ENCODE measurements at regions not wholly inside any gene's neighbourhood (a gene's known extent, or its start where the extent isn't known, plus 50 kb on each side); places are given as distances from the start of the nearest gene placed in this dataset.

DNA sequence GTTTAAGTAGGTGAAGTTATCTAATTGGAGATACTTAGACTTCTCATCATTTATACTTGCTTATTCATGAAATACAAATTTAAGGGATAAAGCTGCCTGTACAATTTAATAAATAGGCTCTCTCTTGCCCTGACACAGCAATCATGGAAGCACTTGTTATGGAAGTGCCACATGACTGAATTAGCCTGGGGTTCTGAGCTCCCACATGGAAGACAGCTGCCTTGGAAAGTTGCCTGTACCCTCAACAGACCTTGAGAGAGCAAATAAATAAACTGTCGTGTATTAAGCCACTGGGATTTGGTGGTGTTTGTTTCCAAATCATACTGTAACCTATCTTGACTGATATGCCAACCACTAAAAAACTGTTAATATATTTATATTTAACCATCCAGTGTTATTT is 87.0 kb upstream of the RSPO3 start:
- no peak for DNase-seq
- TF ChIP-seq POLR2A (IDR thresholded peaks at IDR 0.05) = no peak
- TF ChIP-seq, protein P1, sequence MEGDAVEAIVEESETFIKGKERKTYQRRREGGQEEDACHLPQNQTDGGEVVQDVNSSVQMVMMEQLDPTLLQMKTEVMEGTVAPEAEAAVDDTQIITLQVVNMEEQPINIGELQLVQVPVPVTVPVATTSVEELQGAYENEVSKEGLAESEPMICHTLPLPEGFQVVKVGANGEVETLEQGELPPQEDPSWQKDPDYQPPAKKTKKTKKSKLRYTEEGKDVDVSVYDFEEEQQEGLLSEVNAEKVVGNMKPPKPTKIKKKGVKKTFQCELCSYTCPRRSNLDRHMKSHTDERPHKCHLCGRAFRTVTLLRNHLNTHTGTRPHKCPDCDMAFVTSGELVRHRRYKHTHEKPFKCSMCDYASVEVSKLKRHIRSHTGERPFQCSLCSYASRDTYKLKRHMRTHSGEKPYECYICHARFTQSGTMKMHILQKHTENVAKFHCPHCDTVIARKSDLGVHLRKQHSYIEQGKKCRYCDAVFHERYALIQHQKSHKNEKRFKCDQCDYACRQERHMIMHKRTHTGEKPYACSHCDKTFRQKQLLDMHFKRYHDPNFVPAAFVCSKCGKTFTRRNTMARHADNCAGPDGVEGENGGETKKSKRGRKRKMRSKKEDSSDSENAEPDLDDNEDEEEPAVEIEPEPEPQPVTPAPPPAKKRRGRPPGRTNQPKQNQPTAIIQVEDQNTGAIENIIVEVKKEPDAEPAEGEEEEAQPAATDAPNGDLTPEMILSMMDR (IDR thresholded peaks at IDR 0.05) = no peak
- no peak overlapping the region for H3K4me3 ChIP-seq
- H3K27ac ChIP-seq = no peak overlapping the region
- 15 to 19% methylated on average over 1 of the region's 1 CpG for WGBS, 2 donors
- H3K36me3 ChIP-seq = no peaks in the 10 kb centered on the region
- H3K27me3 ChIP-seq = no peaks in the 10 kb centered on the region
- intact Hi-C loops (cut with DNase I) = no loop called here
- H3K9me3 ChIP-seq = no peaks in the 10 kb centered on the region
- H3K4me1 ChIP-seq = no peaks in the 10 kb centered on the region

DNA sequence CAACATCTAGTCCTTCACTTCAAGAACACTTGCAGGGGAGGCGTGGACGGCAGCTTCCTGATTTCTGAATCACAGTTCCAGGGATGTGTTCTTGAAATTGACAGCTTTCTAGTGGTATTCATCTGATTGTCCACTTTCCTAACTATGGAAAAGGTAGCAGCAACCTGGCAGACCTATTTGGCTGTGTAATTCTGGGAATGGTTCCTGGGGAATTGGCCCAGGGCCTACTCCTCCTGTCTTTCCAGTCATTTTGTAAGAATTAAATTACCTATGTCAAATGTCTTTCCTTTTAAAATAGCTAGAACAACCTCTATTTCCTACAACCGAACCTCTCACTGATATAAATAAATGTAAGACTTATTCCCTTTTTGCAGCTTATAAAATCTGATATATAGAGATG is 85.5 kb upstream of the RSPO3 start:
- Histone ChIP-seq H3K27ac (no peak overlapping the region), H3K9me3 (no peaks in the 10 kb centered on the region), H3K36me3 (no peaks in the 10 kb centered on the region), H3K4me3 (no peak overlapping the region), H3K4me1 (no peaks in the 10 kb centered on the region), H3K27me3 (no peaks in the 10 kb centered on the region)
- WGBS, 2 donors = 71 to 75% methylated on average over 3 of the region's 3 CpGs
- intact Hi-C loops (cut with DNase I) = no loop called here
- no peak for DNase-seq
- TF ChIP-seq, protein P1 (IDR thresholded peaks at IDR 0.05) = no peak
- no peak for TF ChIP-seq POLR2A (IDR thresholded peaks at IDR 0.05)

DNA sequence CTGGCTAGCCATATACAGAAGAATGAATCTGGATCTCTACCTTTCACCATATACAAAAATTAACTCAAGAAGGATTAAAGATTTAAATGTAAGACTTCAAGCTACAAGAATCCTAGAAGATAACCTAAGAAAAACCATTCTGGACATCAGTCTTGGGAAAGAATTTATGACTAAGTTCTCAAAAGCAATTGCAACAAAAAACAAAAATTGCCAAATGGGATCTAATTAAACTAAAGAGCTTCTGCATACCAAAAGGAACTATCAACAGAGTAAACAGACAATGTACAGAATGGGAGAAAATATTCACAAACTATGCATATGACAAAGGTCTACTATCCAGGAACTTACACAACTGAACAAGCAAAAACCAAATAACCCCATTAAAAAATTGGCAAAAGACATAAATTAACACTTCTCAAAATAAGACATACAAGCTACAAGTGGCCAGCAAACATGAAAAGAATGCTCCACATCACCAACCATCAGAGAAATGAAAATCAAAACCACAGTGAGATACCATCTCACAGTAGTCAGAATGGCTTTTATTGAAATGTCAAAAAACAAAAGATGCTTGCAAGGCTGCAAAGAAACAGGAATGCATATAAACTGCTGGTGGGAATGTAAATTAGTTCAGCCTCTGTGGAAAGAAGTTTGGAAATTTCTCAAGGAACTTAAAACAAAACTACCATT is 66.8 kb upstream of the RSPO3 start:
- Histone ChIP-seq H3K4me3 (no peak overlapping the region), H3K27ac (no peak overlapping the region), H3K36me3 (no peaks in the 10 kb centered on the region), H3K4me1 (no peaks in the 10 kb centered on the region), H3K9me3 (no peaks in the 10 kb centered on the region), H3K27me3 (no peaks in the 10 kb centered on the region)
- no peak for TF ChIP-seq POLR2A (IDR thresholded peaks at IDR 0.05)
- TF ChIP-seq, protein P1 (IDR thresholded peaks at IDR 0.05) = no peak
- intact Hi-C loops (cut with DNase I) = no loop called here
- no peak for DNase-seq

DNA sequence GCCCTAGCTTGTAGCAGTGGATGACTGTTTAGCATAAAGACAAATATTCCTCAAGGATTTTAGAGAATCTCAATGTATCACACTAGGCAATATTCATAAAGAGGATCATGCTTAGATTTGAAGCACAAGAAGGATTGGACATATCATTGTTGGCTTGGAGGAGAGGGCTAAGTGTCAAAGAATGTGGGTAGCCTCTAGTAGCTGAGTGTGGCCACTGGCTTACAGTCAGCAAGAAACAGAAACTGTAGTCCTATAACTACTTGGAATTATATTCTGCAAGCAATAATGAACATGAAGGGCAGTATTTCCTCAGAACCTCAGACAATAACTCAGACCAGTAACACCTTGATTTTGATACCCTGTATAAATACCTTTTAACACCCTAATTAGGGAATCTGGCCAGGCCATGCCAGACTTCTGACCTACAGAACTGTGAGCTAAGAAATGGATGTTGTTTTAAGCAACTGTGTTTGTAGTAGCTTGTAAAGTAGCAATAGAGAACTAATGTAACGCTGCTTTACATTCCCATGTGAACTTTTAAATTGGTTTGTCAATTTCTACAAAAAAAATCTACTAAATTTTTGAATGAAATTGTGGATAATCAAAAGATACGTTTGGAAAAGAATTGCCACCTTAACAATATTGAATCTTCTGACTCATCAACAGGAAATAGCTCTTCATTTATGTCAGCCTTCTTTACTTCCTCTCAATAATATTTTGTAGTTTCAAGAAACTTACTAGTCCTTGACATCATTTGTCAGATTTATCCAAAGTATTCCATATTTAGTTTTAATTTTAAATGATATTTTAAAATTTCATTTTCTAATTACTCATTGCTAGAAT is 65.2 kb upstream of the RSPO3 start:
- DNase-seq = no peak
- TF ChIP-seq, protein P1 (IDR thresholded peaks at IDR 0.05) = no peak
- TF ChIP-seq POLR2A (IDR thresholded peaks at IDR 0.05) = no peak
- H3K4me3 ChIP-seq = no peak overlapping the region
- no peaks in the 10 kb centered on the region for H3K36me3 ChIP-seq
- no peaks in the 10 kb centered on the region for H3K4me1 ChIP-seq
- no peaks in the 10 kb centered on the region for H3K27me3 ChIP-seq
- 42 to 53% methylated on average over 2 of the region's 2 CpGs for WGBS, 2 donors
- H3K9me3 ChIP-seq = no peaks in the 10 kb centered on the region
- H3K27ac ChIP-seq = no peak overlapping the region
- intact Hi-C loops (cut with DNase I) = no loop called here

DNA sequence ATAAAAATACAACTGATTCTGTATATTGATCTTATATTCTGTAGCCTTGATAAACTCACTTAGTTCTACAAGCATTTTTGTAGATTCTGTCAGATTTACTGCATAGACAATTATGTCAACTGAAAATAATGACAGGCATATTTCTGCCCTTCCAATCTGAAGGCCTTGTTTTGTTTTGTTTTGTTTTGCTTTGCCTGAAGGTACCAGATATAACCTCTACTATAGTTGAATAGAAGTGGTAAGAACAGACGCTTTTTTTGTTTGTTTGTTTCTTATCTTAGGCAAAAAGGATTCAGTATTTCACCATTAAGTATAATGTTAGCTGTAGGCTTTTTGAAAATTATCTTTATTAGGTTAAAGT is 64.6 kb upstream of the RSPO3 start:
- no peaks in the 10 kb centered on the region for H3K27me3 ChIP-seq
- intact Hi-C loops (cut with DNase I) = no loop called here
- no peak overlapping the region for H3K27ac ChIP-seq
- no peaks in the 10 kb centered on the region for H3K9me3 ChIP-seq
- H3K4me1 ChIP-seq = no peaks in the 10 kb centered on the region
- no peak for DNase-seq
- TF ChIP-seq POLR2A (IDR thresholded peaks at IDR 0.05) = no peak
- TF ChIP-seq, protein P1 (IDR thresholded peaks at IDR 0.05) = no peak
- H3K36me3 ChIP-seq = no peaks in the 10 kb centered on the region
- H3K4me3 ChIP-seq = no peak overlapping the region
- 44% methylated on average over 1 of the region's 1 CpG for WGBS, 2 donors

Data from esophagus squamous epithelium (tissue), 5 donors.